Caco-2 (cell line): ENCODE measurements at regions not wholly inside any gene's neighbourhood (a gene's known extent, or its start where the extent isn't known, plus 50 kb on each side); places are given as distances from the start of the nearest gene placed in this dataset.

Experiments
- BruUV-seq: library from RNA; stranded (reverse); fragments of 400-500 nt; replicated peaks from 2 replicates; lab custom pipeline; 2021; lab: Mats Ljungman, UMichigan
- CTCF ChIA-PET: fragments of 300-600 bp; sonication (Branson Sonifier 250); formaldehyde crosslinking; loops from one replicate; lab custom pipeline; 2022; ENCODE audit warnings: antibody characterized with exemption; lab: Charles Lee
- POLR2A ChIA-PET: fragments of 300-600 bp; sonication (Branson Sonifier 250); formaldehyde crosslinking; loops from one replicate; lab custom pipeline; 2022; ENCODE audit warnings: antibody characterized with exemption; lab: Charles Lee
- DNase-seq, 2 experiments: peaks; one replicate each; pipeline versions ENCODE4 v3.0.0 to v3.0.0-alpha.2; 2020 to 2022
- H3K27me3 ChIP-seq: replicated peaks from 2 replicates; pipeline ENCODE4 v1.6.0; 2011; ENCODE audit warnings: low read length; ENCODE audit not compliant: control insufficient read depth, insufficient read depth
- H3K36me3 ChIP-seq: 2 replicates; pipeline ENCODE4 v1.5.1; 2011; ENCODE audit warnings: low read length; ENCODE audit not compliant: control insufficient read depth, insufficient read depth
- H3K4me1 ChIP-seq: fragments of 250-450 bp; sonication (Bioruptor Pico); 2 replicates; pipeline ENCODE4 v1.5.1; 2020; ENCODE audit warnings: mild to moderate bottlenecking
- H3K4me3 ChIP-seq: 2 replicates; pipeline ENCODE4 v1.5.1; 2011; ENCODE audit warnings: low read depth, mild to moderate bottlenecking, control low read depth, low read length
- H3K9me3 ChIP-seq: fragments of 250-450 bp; sonication (Bioruptor Pico); 2 replicates; pipeline ENCODE4 v1.5.1; 2020; ENCODE audit warnings: mild to moderate bottlenecking, moderate library complexity
- H3K27ac Mint-ChIP-seq: one replicate; pipeline ENCODE4 v1.8.0; 2022; ENCODE audit warnings: mixed read lengths; ENCODE audit not compliant: unreplicated experiment
- H3K27me3 Mint-ChIP-seq: one replicate; pipeline ENCODE4 v1.8.0; 2022; ENCODE audit warnings: mixed read lengths; ENCODE audit not compliant: insufficient read depth, unreplicated experiment
- H3K36me3 Mint-ChIP-seq: one replicate; pipeline ENCODE4 v1.8.0; 2022; ENCODE audit warnings: mild to moderate bottlenecking, mixed read lengths; ENCODE audit not compliant: insufficient read depth, unreplicated experiment
- H3K4me1 Mint-ChIP-seq: one replicate; pipeline ENCODE4 v1.8.0; 2022; ENCODE audit warnings: low read depth, mixed read lengths; ENCODE audit not compliant: unreplicated experiment
- H3K4me3 Mint-ChIP-seq: one replicate; pipeline ENCODE4 v1.8.0; 2022; ENCODE audit warnings: mild to moderate bottlenecking, moderate library complexity, mixed read lengths; ENCODE audit not compliant: unreplicated experiment
- H3K9me3 Mint-ChIP-seq: one replicate; pipeline ENCODE4 v1.8.0; 2022; ENCODE audit warnings: mixed read lengths; ENCODE audit not compliant: unreplicated experiment
- CTCF ChIP-seq, 2 experiments: fragments of 200-600 bp in 1 of 2; IDR thresholded peaks; 1 replicate in 1 of 2; 2 replicates in 1 of 2; pipeline versions ENCODE4 v1.5.1 to v1.8.0; 2011 to 2022; ENCODE audit warnings: antibody characterized with exemption in 1 of 2, control low read depth in 1 of 2, inconsistent platforms in 1 of 2, low read depth in 1 of 2, low read length in 1 of 2, mild to moderate bottlenecking in 1 of 2, moderate library complexity in 1 of 2; ENCODE audit not compliant: insufficient read depth in 1 of 2, severe bottlenecking in 1 of 2, unreplicated experiment in 1 of 2
- intact Hi-C: fragments of 100-400 bp; cut with micrococcal nuclease; formaldehyde crosslinking; loops from one replicate; pipeline ENCODE4 v1.10.0; 2022; ENCODE audit not compliant: unreplicated experiment

- peak in 1 of 2 experiments; percentile 4 for DNase-seq
- H3K36me3 Mint-ChIP-seq: no peaks in the 10 kb centered on the region
- no peaks in the 10 kb centered on the region for H3K9me3 Mint-ChIP-seq
- POLR2A ChIA-PET: no interaction called here
- H3K4me3 Mint-ChIP-seq: no peak overlapping the region
- H3K4me1 ChIP-seq: no peaks in the 10 kb centered on the region
- CTCF ChIA-PET: no interaction called here
- peak in 1 of 2 experiments; percentile 1 for TF ChIP-seq CTCF (IDR thresholded peaks at IDR 0.05; ENCODE audit: insufficient read depth in 1 of 2, low read depth in 1 of 2, low read length in 1 of 2, severe bottlenecking in 1 of 2, unreplicated experiment in 1 of 2)
- H3K27me3 Mint-ChIP-seq: no peaks in the 10 kb centered on the region
- H3K4me1 Mint-ChIP-seq: no peaks in the 10 kb centered on the region
- H3K9me3 ChIP-seq: no peaks in the 10 kb centered on the region
- no TSS peak for BruUV-seq
- H3K27me3 ChIP-seq: no peaks in the 10 kb centered on the region
- H3K4me3 ChIP-seq: no peak overlapping the region
- no peaks in the 10 kb centered on the region for H3K36me3 ChIP-seq
- no peak overlapping the region for H3K27ac Mint-ChIP-seq
- intact Hi-C loops: no loop called here
Measured at GRCh38 chr4:163003979-163004378, 162.7 kb downstream of the NAF1 start.

- TF ChIP-seq CTCF (IDR thresholded peaks at IDR 0.05; ENCODE audit: insufficient read depth in 1 of 2, low read depth in 1 of 2, low read length in 1 of 2, severe bottlenecking in 1 of 2, unreplicated experiment in 1 of 2): no peak
- POLR2A ChIA-PET: no interaction called here
- Mint-ChIP-seq H3K4me1 (no peaks in the 10 kb centered on the region), H3K4me3 (no peak overlapping the region), H3K9me3 (no peaks in the 10 kb centered on the region), H3K27me3 (no peaks in the 10 kb centered on the region), H3K27ac (no peak overlapping the region), H3K36me3 (no peaks in the 10 kb centered on the region)
- no TSS peak for BruUV-seq
- CTCF ChIA-PET: no interaction called here
- no peak overlapping the region for H3K4me3 ChIP-seq
- no peaks in the 10 kb centered on the region for H3K36me3 ChIP-seq
- H3K4me1 ChIP-seq: no peaks in the 10 kb centered on the region
- no peaks in the 10 kb centered on the region for H3K9me3 ChIP-seq
- no peaks in the 10 kb centered on the region for H3K27me3 ChIP-seq
- intact Hi-C loops: no loop called here
- DNase-seq: no peak
Measured at GRCh38 chr4:162988530-162988929, 178.2 kb downstream of the NAF1 start.

- H3K4me1 ChIP-seq: no peaks in the 10 kb centered on the region
- TF ChIP-seq CTCF (IDR thresholded peaks at IDR 0.05; ENCODE audit: insufficient read depth in 1 of 2, low read depth in 1 of 2, low read length in 1 of 2, severe bottlenecking in 1 of 2, unreplicated experiment in 1 of 2): no peak
- Mint-ChIP-seq H3K4me3 (no peak overlapping the region), H3K27me3 (no peaks in the 10 kb centered on the region), H3K27ac (no peak overlapping the region), H3K4me1 (no peaks in the 10 kb centered on the region), H3K9me3 (no peaks in the 10 kb centered on the region), H3K36me3 (no peaks in the 10 kb centered on the region)
- no TSS peak for BruUV-seq
- no peak overlapping the region for H3K4me3 ChIP-seq
- H3K36me3 ChIP-seq: no peaks in the 10 kb centered on the region
- no peaks in the 10 kb centered on the region for H3K9me3 ChIP-seq
- DNase-seq: no peak
- ChIA-PET POLR2A (no interaction called here), CTCF (no interaction called here)
- H3K27me3 ChIP-seq: no peaks in the 10 kb centered on the region
- intact Hi-C loops: no loop called here
Measured at GRCh38 chr4:162985131-162985530, 181.6 kb downstream of the NAF1 start.
